ENCODE measurements at regions not wholly inside any gene's neighbourhood (a gene's known extent, or its start where the extent isn't known, plus 50 kb on each side); places are given as distances from the start of the nearest gene placed in this dataset.

GRCh38 chrX:39591099-39591498, 506.7 kb downstream of the BCOR start:
- ATAC-seq (replicated peaks), result no peak
- DNase-seq, result no peak
- Mint-ChIP-seq H3K4me3 (no peak overlapping the region), H3K27ac (no peak overlapping the region), H3K36me3 (ENCODE audit: insufficient read depth) (no peaks in the 10 kb centered on the region), H3K27me3 (no peaks in the 10 kb centered on the region), H3K4me1 (ENCODE audit: low read depth in 2 of 2) (no peaks in the 10 kb centered on the region), H3K9me3 (no peaks in the 10 kb centered on the region)

- no peaks in the 10 kb centered on the region for H3K9me3 Mint-ChIP-seq
- ATAC-seq (replicated peaks) (no peak), DNase-seq (no peak)
- H3K36me3 Mint-ChIP-seq (ENCODE audit: insufficient read depth), result no peaks in the 10 kb centered on the region
- no peak overlapping the region for H3K27ac Mint-ChIP-seq
- H3K4me3 Mint-ChIP-seq, result no peak overlapping the region
- no peaks in the 10 kb centered on the region for H3K27me3 Mint-ChIP-seq
- H3K4me1 Mint-ChIP-seq (ENCODE audit: low read depth in 2 of 2), result no peaks in the 10 kb centered on the region
Observed at GRCh38 chrX:39592776-39593175, 505.0 kb downstream of the BCOR start.

GRCh38 chrX:39595977-39596376, 501.8 kb downstream of the BCOR start:
- DNase-seq (no peak), ATAC-seq (replicated peaks) (no peak)
- Mint-ChIP-seq H3K27ac (no peak overlapping the region), H3K4me1 (ENCODE audit: low read depth in 2 of 2) (no peaks in the 10 kb centered on the region), H3K4me3 (no peak overlapping the region), H3K36me3 (ENCODE audit: insufficient read depth) (no peaks in the 10 kb centered on the region), H3K9me3 (no peaks in the 10 kb centered on the region), H3K27me3 (peaks cover 5 to 7% of the 10 kb centered on the region in 2 donors)

- Mint-ChIP-seq H3K4me3 (no peak overlapping the region), H3K27me3 (peaks cover 5 to 11% of the 10 kb centered on the region in 2 donors), H3K27ac (no peak overlapping the region), H3K9me3 (no peaks in the 10 kb centered on the region), H3K36me3 (ENCODE audit: insufficient read depth) (no peaks in the 10 kb centered on the region), H3K4me1 (ENCODE audit: low read depth in 2 of 2) (no peaks in the 10 kb centered on the region)
- ATAC-seq (replicated peaks) (no peak), DNase-seq (no peak)
Observed at GRCh38 chrX:39596437-39596836, 501.3 kb downstream of the BCOR start.

- Mint-ChIP-seq H3K36me3 (ENCODE audit: insufficient read depth) (no peaks in the 10 kb centered on the region), H3K4me1 (ENCODE audit: low read depth in 2 of 2) (no peaks in the 10 kb centered on the region), H3K27ac (peak overlapping the region in 1 of 2 donors; percentile 52), H3K9me3 (no peaks in the 10 kb centered on the region), H3K4me3 (no peak overlapping the region), H3K27me3 (peaks cover 12 to 21% of the 10 kb centered on the region in 2 donors)
- ATAC-seq (replicated peaks), result no peak
- no peak for DNase-seq
Observed at GRCh38 chrX:39599339-39599738, 498.4 kb downstream of the BCOR start.

GRCh38 chrX:39600222-39600621, 497.5 kb downstream of the BCOR start:
- no peak for ATAC-seq (replicated peaks)

DNA sequence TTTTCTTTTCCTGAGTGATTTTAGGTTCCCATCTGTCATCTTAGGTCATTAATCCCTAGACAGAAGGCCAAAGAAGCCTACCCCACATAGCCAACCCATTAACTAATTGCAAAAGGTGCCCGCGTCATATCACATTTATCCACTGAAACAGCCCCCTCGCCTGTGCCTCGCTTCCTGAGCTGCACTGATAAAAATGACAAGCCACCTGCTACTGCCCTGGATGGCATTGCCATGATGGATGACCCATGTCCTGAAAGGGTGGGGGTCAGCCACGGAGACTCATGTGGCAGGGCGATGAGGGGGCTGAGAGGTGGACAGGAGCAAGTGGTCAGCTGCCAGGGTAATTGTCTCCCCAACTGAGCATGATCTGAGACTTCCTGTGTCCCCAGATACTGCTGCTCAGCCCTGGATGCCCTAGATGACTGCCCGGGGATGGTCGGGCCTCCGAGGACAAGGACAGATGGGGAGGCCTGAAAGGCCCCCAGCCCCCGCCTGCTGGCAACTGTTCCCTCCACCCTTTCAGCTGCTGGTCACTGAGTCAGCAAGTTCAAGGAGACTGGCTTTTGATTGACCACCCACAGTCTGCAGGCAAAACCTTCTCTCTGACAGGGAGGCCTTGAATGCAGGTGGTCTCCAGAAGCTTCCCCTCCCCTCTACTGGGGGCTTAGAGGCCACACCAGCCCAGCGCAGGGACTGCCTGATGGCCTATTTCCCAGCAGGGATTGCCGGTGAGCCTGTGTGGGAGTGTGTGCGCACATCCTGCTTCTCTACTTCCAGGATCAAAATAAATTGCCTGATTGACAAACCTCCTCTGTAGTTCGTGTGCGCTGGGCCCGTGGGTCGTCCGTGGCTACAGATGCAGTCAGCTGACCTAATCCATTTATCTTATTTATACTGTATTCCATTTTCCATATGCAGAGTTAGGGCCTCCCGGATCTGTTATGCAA, 496.3 kb downstream of the BCOR start:
- Mint-ChIP-seq H3K9me3 (no peaks in the 10 kb centered on the region), H3K4me1 (ENCODE audit: low read depth in 2 of 2) (no peaks in the 10 kb centered on the region), H3K27ac (no peak overlapping the region), H3K36me3 (ENCODE audit: insufficient read depth) (no peaks in the 10 kb centered on the region), H3K27me3 (peaks cover 19 to 23% of the 10 kb centered on the region in 2 donors), H3K4me3 (no peak overlapping the region)
- no peak for ATAC-seq (replicated peaks)
- no peak for DNase-seq

More at GRCh38 chrX:39600222-39600621, 497.5 kb downstream of the BCOR start:
- no peak overlapping the region for H3K4me3 Mint-ChIP-seq
- no peak overlapping the region for H3K27ac Mint-ChIP-seq
- DNase-seq, result no peak
- H3K27me3 Mint-ChIP-seq, result peaks cover 19 to 23% of the 10 kb centered on the region in 2 donors
- no peaks in the 10 kb centered on the region for H3K36me3 Mint-ChIP-seq (ENCODE audit: insufficient read depth)
- no peaks in the 10 kb centered on the region for H3K4me1 Mint-ChIP-seq (ENCODE audit: low read depth in 2 of 2)
- H3K9me3 Mint-ChIP-seq, result no peaks in the 10 kb centered on the region

DNA sequence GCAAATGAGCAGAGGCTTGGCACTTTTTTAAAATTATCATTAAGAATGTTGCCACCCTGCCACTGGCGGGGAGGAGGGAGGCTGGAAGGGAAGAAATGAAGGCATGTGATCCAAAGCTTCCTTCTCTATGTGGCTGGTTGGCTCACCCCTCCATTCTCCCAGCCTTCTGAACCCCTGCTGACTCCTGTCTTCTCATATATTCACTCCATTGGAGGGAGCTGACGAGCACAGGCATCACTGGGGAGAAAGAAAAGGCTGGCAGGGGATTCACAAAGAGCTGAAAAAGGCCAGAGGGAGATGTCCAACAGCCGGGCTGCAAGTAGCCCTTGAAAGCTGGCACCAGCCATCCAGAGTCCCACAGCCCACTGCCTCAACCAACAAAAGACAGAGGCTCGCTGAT, 495.6 kb downstream of the BCOR start:
- Mint-ChIP-seq H3K4me3 (no peak overlapping the region), H3K27me3 (peaks cover 19 to 23% of the 10 kb centered on the region in 2 donors), H3K27ac (no peak overlapping the region), H3K4me1 (ENCODE audit: low read depth in 2 of 2) (no peaks in the 10 kb centered on the region), H3K9me3 (no peaks in the 10 kb centered on the region), H3K36me3 (ENCODE audit: insufficient read depth) (no peaks in the 10 kb centered on the region)
- ATAC-seq (replicated peaks) (no peak), DNase-seq (no peak)

DNA sequence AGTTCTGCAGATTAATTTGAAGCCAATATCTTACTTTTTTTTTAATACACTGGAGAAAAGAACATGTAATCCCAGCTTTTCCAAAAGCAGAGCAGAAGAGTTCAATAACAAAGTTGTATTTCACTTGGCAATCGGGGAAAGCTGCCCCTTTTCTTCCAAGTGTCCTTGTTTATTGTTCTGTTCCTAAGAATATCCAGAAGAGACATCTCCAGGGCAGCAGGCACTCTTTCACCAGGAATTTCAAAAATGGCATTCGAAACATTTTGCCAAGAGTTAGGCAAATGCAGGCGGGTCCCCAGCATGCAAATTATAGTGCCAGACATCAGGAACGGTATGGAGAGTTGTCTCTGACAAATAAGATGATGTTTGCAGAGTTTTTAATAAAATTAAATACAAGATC, 494.5 kb downstream of the BCOR start:
- Mint-ChIP-seq H3K36me3 (ENCODE audit: insufficient read depth) (no peaks in the 10 kb centered on the region), H3K4me1 (ENCODE audit: low read depth in 2 of 2) (no peaks in the 10 kb centered on the region), H3K27me3 (peaks cover 19 to 23% of the 10 kb centered on the region in 2 donors), H3K9me3 (no peaks in the 10 kb centered on the region), H3K27ac (no peak overlapping the region), H3K4me3 (no peak overlapping the region)
- DNase-seq, result no peak
- no peak for ATAC-seq (replicated peaks)

DNA sequence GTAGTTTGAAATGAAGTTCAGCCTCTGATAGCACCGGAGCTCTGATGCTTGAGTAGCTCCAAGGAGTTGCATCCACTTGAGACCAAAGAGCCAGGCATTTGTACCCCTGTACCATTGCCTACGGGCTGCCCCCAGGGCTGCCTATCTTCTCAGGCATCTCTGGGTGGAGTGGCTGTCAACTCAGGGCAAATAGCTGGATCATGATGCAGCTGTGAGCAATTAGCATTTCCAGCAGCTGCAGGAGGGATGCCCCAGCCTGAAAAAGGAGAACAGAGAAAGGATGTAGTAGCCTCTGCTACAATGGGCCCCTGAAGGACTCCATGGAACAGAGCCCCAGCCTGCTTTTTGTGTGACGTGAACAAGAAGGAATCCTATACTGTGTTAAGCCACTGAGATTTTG, 492.6 kb downstream of the BCOR start:
- H3K4me1 Mint-ChIP-seq (ENCODE audit: low read depth in 2 of 2), result no peaks in the 10 kb centered on the region
- ATAC-seq (replicated peaks) (no peak), DNase-seq (no peak)
- no peak overlapping the region for H3K4me3 Mint-ChIP-seq
- H3K27me3 Mint-ChIP-seq, result peaks cover 17 to 27% of the 10 kb centered on the region in 2 donors
- H3K9me3 Mint-ChIP-seq, result no peaks in the 10 kb centered on the region
- no peak overlapping the region for H3K27ac Mint-ChIP-seq
- no peaks in the 10 kb centered on the region for H3K36me3 Mint-ChIP-seq (ENCODE audit: insufficient read depth)

DNA sequence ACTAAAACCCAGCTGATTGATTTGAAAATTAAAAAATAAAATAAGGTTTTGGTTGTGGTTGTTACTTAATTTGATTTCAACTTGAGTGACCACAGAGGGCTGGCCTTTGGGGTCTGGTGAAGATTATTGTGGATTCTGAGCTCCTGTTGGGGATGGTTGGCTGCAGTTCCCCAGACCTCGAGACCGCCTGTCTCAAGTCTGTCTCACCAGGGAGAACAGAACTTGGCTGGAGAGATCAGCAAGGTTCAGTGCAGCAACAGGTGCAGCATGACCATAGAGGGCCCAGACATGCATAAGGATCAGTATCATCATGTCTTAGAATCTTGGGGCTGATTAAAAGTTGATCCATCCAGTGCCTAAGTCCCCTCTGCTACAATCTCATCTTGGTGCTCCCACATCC, 491.9 kb downstream of the BCOR start:
- Mint-ChIP-seq H3K9me3 (no peaks in the 10 kb centered on the region), H3K4me3 (no peak overlapping the region), H3K27me3 (peaks cover 23 to 28% of the 10 kb centered on the region in 2 donors), H3K36me3 (ENCODE audit: insufficient read depth) (no peaks in the 10 kb centered on the region), H3K4me1 (ENCODE audit: low read depth in 2 of 2) (no peaks in the 10 kb centered on the region), H3K27ac (no peak overlapping the region)
- ATAC-seq (replicated peaks), result no peak
- no peak for DNase-seq

DNA sequence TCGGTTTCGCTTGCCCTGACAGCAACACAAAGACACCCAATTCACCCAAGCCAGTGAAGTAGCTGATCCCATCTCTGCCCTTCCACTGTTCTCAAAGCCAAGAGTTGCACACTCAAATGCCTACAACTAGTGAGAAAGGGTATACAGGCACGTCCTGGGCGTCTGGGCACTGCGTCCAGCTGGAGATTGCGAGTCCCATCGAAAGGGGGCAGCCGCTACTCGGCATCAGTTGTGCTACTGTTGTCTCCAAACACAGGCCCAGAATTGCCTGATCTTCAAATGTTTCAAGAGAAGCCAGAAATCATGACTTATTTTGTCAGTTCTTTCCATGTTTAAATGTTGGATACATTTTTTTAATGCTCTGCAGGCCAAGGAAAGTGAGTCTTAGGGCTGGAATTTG, 487.8 kb downstream of the BCOR start:
- no peaks in the 10 kb centered on the region for H3K36me3 Mint-ChIP-seq (ENCODE audit: insufficient read depth)
- no peak overlapping the region for H3K4me3 Mint-ChIP-seq
- ATAC-seq (replicated peaks) (no peak), DNase-seq (no peak)
- no peak overlapping the region for H3K27ac Mint-ChIP-seq
- H3K4me1 Mint-ChIP-seq (ENCODE audit: low read depth in 2 of 2), result peaks cover 10 to 11% of the 10 kb centered on the region in 2 donors
- no peaks in the 10 kb centered on the region for H3K9me3 Mint-ChIP-seq
- peaks cover 44 to 51% of the 10 kb centered on the region in 2 donors for H3K27me3 Mint-ChIP-seq

- H3K36me3 Mint-ChIP-seq (ENCODE audit: insufficient read depth), result no peaks in the 10 kb centered on the region
- no peak for ATAC-seq (replicated peaks)
- peaks cover 10 to 11% of the 10 kb centered on the region in 2 donors for H3K4me1 Mint-ChIP-seq (ENCODE audit: low read depth in 2 of 2)
- no peak overlapping the region for H3K27ac Mint-ChIP-seq
- H3K4me3 Mint-ChIP-seq, result no peak overlapping the region
- H3K9me3 Mint-ChIP-seq, result no peaks in the 10 kb centered on the region
- H3K27me3 Mint-ChIP-seq, result peaks cover 43 to 52% of the 10 kb centered on the region in 2 donors
- DNase-seq, result no peak
Observed at GRCh38 chrX:39611468-39611867, 486.3 kb downstream of the BCOR start.

DNA sequence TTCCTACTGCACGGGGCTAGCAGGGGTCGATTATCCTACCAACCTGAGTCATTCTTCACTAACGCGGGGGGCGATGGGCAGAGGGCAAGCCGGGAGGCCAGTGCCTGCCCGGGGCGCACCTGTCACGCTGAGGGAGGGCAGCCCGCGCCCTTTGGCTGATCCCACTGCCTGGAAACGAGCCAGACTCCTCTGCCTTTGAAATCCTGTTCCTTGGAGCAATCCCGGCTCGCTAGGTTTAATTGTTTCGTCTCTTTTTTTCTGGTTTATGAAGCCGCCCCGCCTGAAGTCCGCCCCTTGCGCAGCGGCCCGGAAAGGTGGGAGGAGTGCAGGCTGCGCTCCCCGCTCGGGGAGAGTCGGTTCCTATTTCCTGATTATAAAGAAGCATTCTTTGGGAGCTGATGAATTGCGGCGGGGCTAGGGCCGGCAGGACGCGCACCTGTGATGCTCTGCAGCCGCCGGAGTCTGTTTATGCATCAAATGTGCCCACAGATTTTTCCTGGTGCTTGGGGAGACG, 484.2 kb downstream of the BCOR start:
- no peak for DNase-seq
- peaks cover 54 to 73% of the 10 kb centered on the region in 2 donors for H3K27me3 Mint-ChIP-seq
- H3K9me3 Mint-ChIP-seq, result no peaks in the 10 kb centered on the region
- H3K36me3 Mint-ChIP-seq (ENCODE audit: insufficient read depth), result no peaks in the 10 kb centered on the region
- H3K4me3 Mint-ChIP-seq, result peak overlapping the region; percentile 73 to 77
- no peak overlapping the region for H3K27ac Mint-ChIP-seq
- no peak for ATAC-seq (replicated peaks)
- peaks cover 10 to 11% of the 10 kb centered on the region in 2 donors for H3K4me1 Mint-ChIP-seq (ENCODE audit: low read depth in 2 of 2)
